Stomach (tissue), 8 donors: ENCODE measurements at regions not wholly inside any gene's neighbourhood (a gene's known extent, or its start where the extent isn't known, plus 50 kb on each side); places are given as distances from the start of the nearest gene placed in this dataset.

ENCODE experiments used
- DNase-seq, 2 donors: peaks; one replicate each; pipeline versions ENCODE4 v3.0.0 to v3.0.0-alpha.2; 2013 to 2019
- H3K27ac ChIP-seq, 5 donors: fragments of 200-600 bp in 4 of 5; sonication (generic) in 4 of 5; one replicate each; pipeline ENCODE4 v1.5.1; 2013 to 2019; ENCODE audit warnings: mild to moderate bottlenecking in 1 of 5, moderate library complexity in 1 of 5
- H3K27me3 ChIP-seq, 3 donors: fragments of 200-600 bp; sonication (generic); one replicate each; pipeline ENCODE4 v1.5.1; 2017 to 2019; ENCODE audit warnings: mixed run types in 1 of 3
- H3K36me3 ChIP-seq, 4 donors: fragments of 200-600 bp; sonication (generic); 1 replicate in 3 of 4; 2 replicates in 1 of 4; pipeline ENCODE4 v1.5.1; 2016 to 2019
- H3K4me1 ChIP-seq, 4 donors: fragments of 200-600 bp; sonication (generic); one replicate each; pipeline ENCODE4 v1.5.1; 2016 to 2019
- H3K4me3 ChIP-seq, 4 donors: fragments of 200-600 bp; sonication (generic) in 3 of 4; one replicate each; pipeline ENCODE4 v1.5.1; 2016 to 2019; ENCODE audit warnings: mild to moderate bottlenecking in 1 of 4
- H3K9me3 ChIP-seq, 4 donors: fragments of 200-600 bp; sonication (generic); one replicate each; pipeline ENCODE4 v1.5.1; 2016 to 2019
- EP300 ChIP-seq: sonication (generic); formaldehyde crosslinking; IDR thresholded peaks from one replicate; pipeline ENCODE4 v1.6.1; 2017; ENCODE audit warnings: antibody characterized with exemption
- POLR2A ChIP-seq, 4 donors: fragments of 450-650 bp; IDR thresholded peaks; one replicate each; pipeline ENCODE4 v1.6.1; 2016; ENCODE audit warnings: antibody characterized with exemption in 4 of 4, control low read depth in 2 of 4, mild to moderate bottlenecking in 1 of 4, moderate library complexity in 1 of 4
- POLR2AphosphoS5 ChIP-seq, 3 donors: sonication (generic); formaldehyde crosslinking; IDR thresholded peaks; one replicate each; pipeline ENCODE4 v1.6.1; 2016; ENCODE audit warnings: antibody characterized with exemption in 3 of 3
- WGBS, 5 donors: extraction: QIAGEN DNeasy Blood & Tissue Kit in 3 of 5; methylation state at CpG; one replicate each; pipeline versions ENCODE4 v1.1.5 to v1.1.7; 2013 to 2018; 5-methylcytosine and 5-hydroxymethylcytosine counted together
- intact Hi-C: fragments of 100-400 bp; cut with DNase I; formaldehyde crosslinking; loops from one replicate; pipeline ENCODE4 v1.15.1; 2023; ENCODE audit warnings: low total_unique reads
- TF ChIP-seq, protein P1 (sequence below), 7 experiments: fragments of 450-650 bp in 4 of 7; fragments of 200-600 bp in 3 of 7; sonication (generic) in 3 of 7; IDR thresholded peaks; one replicate each; pipeline ENCODE4 v1.5.1; 2016 to 2019; ENCODE audit warnings: antibody characterized with exemption in 7 of 7, control low read depth in 2 of 7, mild to moderate bottlenecking in 1 of 7
- donor health status: healthy with polysubstance abuse.
- donor health status: Bipolar disorder and iron deficiency.
- donor health status: healthy.

DNA sequence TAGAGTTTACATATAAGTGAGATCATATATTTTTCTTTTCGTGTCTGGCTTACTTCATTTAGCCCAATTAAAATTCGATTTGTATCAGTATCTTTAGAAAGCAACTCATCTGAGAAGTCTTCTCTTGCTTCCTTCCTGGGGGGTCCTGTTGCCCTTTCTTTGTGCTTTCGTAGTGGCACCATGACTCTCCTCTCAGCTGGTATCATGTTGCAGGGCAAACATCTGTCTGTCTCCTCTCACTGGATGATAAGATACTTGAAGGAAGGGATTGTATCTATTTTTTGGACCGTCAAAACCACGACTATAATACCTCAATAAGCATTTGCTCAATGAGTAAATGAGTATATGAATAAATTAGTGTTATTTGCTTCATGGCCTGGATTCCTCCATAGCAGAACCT, 382.5 kb upstream of the SORCS1 start:
- intact Hi-C loops: no loop called here
- Histone ChIP-seq H3K9me3 (peaks cover 0 to 16% (median 0%) of the 10 kb centered on the region in 4 donors), H3K36me3 (no peaks in the 10 kb centered on the region), H3K27me3 (no peaks in the 10 kb centered on the region), H3K4me3 (no peak overlapping the region), H3K27ac (no peak overlapping the region), H3K4me1 (no peaks in the 10 kb centered on the region)
- 58 to 71% (median 66%) methylated on average over 5 of the region's 5 CpGs for WGBS, 5 donors
- DNase-seq: no peak
- no peak for TF ChIP-seq EP300
- no peak for TF ChIP-seq POLR2AphosphoS5 (IDR thresholded peaks at IDR 0.05)
- no peak for TF ChIP-seq POLR2A (IDR thresholded peaks at IDR 0.05)
- TF ChIP-seq, protein P1, sequence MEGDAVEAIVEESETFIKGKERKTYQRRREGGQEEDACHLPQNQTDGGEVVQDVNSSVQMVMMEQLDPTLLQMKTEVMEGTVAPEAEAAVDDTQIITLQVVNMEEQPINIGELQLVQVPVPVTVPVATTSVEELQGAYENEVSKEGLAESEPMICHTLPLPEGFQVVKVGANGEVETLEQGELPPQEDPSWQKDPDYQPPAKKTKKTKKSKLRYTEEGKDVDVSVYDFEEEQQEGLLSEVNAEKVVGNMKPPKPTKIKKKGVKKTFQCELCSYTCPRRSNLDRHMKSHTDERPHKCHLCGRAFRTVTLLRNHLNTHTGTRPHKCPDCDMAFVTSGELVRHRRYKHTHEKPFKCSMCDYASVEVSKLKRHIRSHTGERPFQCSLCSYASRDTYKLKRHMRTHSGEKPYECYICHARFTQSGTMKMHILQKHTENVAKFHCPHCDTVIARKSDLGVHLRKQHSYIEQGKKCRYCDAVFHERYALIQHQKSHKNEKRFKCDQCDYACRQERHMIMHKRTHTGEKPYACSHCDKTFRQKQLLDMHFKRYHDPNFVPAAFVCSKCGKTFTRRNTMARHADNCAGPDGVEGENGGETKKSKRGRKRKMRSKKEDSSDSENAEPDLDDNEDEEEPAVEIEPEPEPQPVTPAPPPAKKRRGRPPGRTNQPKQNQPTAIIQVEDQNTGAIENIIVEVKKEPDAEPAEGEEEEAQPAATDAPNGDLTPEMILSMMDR (IDR thresholded peaks at IDR 0.05): no peak

DNA sequence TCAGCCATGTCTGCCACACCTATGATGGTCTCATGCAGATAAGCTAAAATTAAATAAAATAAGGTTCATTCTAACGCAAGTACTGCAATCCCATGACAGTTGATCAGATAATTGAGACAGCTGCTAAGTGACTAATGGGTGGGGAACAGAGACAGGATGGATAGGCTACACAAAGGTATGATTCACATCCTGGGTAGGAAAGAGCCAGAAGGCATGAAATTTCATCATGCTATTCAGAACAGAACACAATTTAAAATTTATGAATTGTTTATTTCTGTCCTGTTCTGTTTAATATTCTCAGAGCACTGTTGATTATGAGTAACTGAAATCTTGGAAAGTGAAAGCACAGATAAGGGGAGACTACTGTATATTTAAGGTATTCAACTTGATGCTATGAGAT, 381.8 kb upstream of the SORCS1 start:
- TF ChIP-seq POLR2AphosphoS5 (IDR thresholded peaks at IDR 0.05) (no peak), EP300 (no peak), POLR2A (IDR thresholded peaks at IDR 0.05) (no peak)
- TF ChIP-seq, protein P1 (IDR thresholded peaks at IDR 0.05): no peak
- no peak overlapping the region for H3K4me3 ChIP-seq
- no peaks in the 10 kb centered on the region for H3K36me3 ChIP-seq
- no peaks in the 10 kb centered on the region for H3K27me3 ChIP-seq
- H3K27ac ChIP-seq: no peak overlapping the region
- no peaks in the 10 kb centered on the region for H3K4me1 ChIP-seq
- H3K9me3 ChIP-seq: peaks cover 0 to 15% (median 0%) of the 10 kb centered on the region in 4 donors
- intact Hi-C loops: no loop called here
- DNase-seq: no peak
- 14 to 48% (median 28%) methylated on average over 1 of the region's 1 CpG for WGBS, 5 donors

DNA sequence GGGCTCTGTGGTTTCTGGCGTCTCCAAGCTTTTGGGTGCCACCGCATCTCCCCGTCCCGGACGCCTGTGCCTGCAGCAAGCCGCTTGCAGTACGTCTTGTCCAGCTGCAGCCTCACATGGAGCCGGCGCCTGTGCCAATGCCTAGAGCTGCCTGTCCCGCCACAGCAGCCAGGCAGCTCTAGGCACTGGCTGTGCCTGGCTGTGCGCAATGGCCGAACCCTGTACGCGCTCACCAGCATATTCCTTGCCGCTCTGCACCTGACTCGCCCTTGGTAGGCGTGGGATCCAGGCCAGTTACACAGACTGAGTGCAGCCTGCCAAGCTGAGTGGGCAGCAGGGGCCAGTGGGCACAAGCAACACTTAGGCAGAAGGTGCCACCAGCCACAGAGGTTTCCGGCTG, 381.2 kb upstream of the SORCS1 start:
- WGBS, 5 donors: 93 to 97% (median 96%) methylated on average over 17 to 18 of the region's 18 CpGs
- Histone ChIP-seq H3K4me1 (no peaks in the 10 kb centered on the region), H3K4me3 (no peak overlapping the region), H3K27me3 (no peaks in the 10 kb centered on the region), H3K27ac (no peak overlapping the region), H3K9me3 (peaks cover 0 to 11% (median 0%) of the 10 kb centered on the region in 4 donors), H3K36me3 (no peaks in the 10 kb centered on the region)
- no peak for DNase-seq
- TF ChIP-seq POLR2AphosphoS5 (IDR thresholded peaks at IDR 0.05) (no peak), EP300 (no peak), POLR2A (IDR thresholded peaks at IDR 0.05) (no peak)
- TF ChIP-seq, protein P1 (IDR thresholded peaks at IDR 0.05): no peak
- intact Hi-C loops: no loop called here

DNA sequence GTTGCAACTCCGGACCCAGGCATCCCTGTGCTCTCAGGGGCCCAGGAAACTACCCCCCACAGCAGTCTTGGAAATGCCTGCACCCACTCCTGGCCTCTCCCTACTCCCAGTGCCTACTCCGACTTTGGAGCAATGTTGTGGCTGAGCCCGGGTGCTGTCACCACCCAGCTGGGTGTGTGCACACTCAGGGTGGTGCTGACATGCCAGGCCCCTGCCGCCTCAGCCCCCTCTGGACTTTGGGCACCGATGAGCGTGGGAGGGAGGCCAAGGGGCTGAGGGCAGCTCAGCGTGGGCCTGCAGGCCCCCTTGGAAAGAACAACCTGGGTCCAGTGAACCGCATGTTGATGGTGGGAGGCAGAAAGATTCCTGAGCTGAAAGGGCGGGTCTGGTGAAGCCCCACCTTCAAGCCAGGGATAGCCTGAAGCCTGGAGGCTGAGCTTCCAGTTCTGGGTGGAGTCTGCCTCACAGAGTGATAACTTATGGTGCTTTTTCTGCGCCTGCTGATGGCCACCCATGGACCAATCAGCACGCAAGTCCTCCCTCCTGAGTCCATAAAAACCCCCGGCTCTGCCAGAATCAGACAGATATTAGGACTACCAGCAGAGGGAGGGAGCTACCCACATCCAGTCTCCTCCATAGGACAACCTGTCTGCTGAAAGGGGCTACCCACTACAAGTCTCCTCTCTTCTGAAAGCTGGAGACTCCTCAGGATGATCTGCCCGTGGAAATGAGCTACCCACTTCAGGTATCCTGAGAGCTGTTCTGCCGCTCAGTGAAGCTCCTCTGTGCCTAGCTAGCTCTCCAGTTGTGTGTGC, 380.4 kb upstream of the SORCS1 start:
- H3K4me1 ChIP-seq: no peaks in the 10 kb centered on the region
- no peaks in the 10 kb centered on the region for H3K36me3 ChIP-seq
- no peak for DNase-seq
- no peaks in the 10 kb centered on the region for H3K27me3 ChIP-seq
- no peak overlapping the region for H3K4me3 ChIP-seq
- intact Hi-C loops: no loop called here
- H3K9me3 ChIP-seq: peaks cover 0 to 8% (median 0%) of the 10 kb centered on the region in 4 donors
- TF ChIP-seq EP300 (no peak), POLR2AphosphoS5 (IDR thresholded peaks at IDR 0.05) (no peak), POLR2A (IDR thresholded peaks at IDR 0.05) (no peak)
- TF ChIP-seq, protein P1 (IDR thresholded peaks at IDR 0.05): no peak
- 84 to 90% (median 88%) methylated on average over 6 to 14 of the region's 14 CpGs for WGBS, 5 donors
- no peak overlapping the region for H3K27ac ChIP-seq
